GM23338 (cell line): ENCODE measurements at regions not wholly inside any gene's neighbourhood (a gene's known extent, or its start where the extent isn't known, plus 50 kb on each side); places are given as distances from the start of the nearest gene placed in this dataset.

ENCODE experiments used
- ATAC-seq: fragments of 200-7000 bp; cut with Tn5 transposase; 3 replicates; pipeline ENCODE4 v1.9.1; 2020
- DNase-seq: peaks from one replicate; pipeline ENCODE4 v3.0.0-alpha.2; 2015; ENCODE audit warnings: low spot score
- H2AFZ ChIP-seq: fragments of 200-600 bp; sonication (generic); 2 replicates; pipeline ENCODE4 v1.8.0; 2016; ENCODE audit warnings: antibody characterized with exemption, mild to moderate bottlenecking, moderate library complexity
- H3F3A ChIP-seq: fragments of 200-600 bp; sonication (generic); replicated peaks from 2 replicates; pipeline ENCODE4 v1.8.0; 2017; ENCODE audit warnings: antibody characterized with exemption, mixed run types, low read depth
- H3K27ac ChIP-seq: fragments of 200-600 bp; sonication (generic); 2 replicates; pipeline ENCODE4 v1.6.1; 2016; ENCODE audit warnings: low read depth
- H3K27me3 ChIP-seq: fragments of 200-600 bp; sonication (generic); 2 replicates; pipeline ENCODE4 v1.8.0; 2016; ENCODE audit warnings: mild to moderate bottlenecking, mixed run types, moderate library complexity; ENCODE audit not compliant: insufficient read depth
- H3K36me3 ChIP-seq: fragments of 200-600 bp; sonication (generic); 2 replicates; pipeline ENCODE4 v1.8.0; 2016; ENCODE audit warnings: mild to moderate bottlenecking; ENCODE audit not compliant: insufficient read depth
- H3K4me1 ChIP-seq: fragments of 200-600 bp; sonication (generic); 2 replicates; pipeline ENCODE4 v1.8.0; 2016; ENCODE audit warnings: mild to moderate bottlenecking, moderate library complexity; ENCODE audit not compliant: insufficient read depth
- H3K4me2 ChIP-seq: fragments of 200-600 bp; sonication (generic); 2 replicates; pipeline ENCODE4 v1.7.1; 2017; ENCODE audit warnings: mixed run types
- H3K4me3 ChIP-seq: fragments of 200-600 bp; sonication (generic); 2 replicates; pipeline ENCODE4 v1.6.1; 2016; ENCODE audit warnings: mixed run types
- H3K79me2 ChIP-seq: fragments of 200-600 bp; sonication (generic); replicated peaks from 2 replicates; pipeline ENCODE4 v1.8.0; 2017; ENCODE audit warnings: mild to moderate bottlenecking; ENCODE audit not compliant: insufficient read depth
- H3K9me2 ChIP-seq: fragments of 200-600 bp; sonication (generic); 2 replicates; pipeline ENCODE4 v1.8.0; 2017; ENCODE audit not compliant: insufficient read depth
- H4K20me1 ChIP-seq: fragments of 200-600 bp; sonication (generic); replicated peaks from 2 replicates; pipeline ENCODE4 v1.8.0; 2017; ENCODE audit warnings: mild to moderate bottlenecking; ENCODE audit not compliant: insufficient read depth
- H3K27ac Mint-ChIP-seq: 2 replicates; pipeline ENCODE4 v1.8.0; 2020; ENCODE audit warnings: inconsistent platforms, mild to moderate bottlenecking, moderate library complexity, mixed read lengths
- H3K27me3 Mint-ChIP-seq: 3 replicates; pipeline ENCODE4 v1.8.0; 2022; ENCODE audit warnings: low read depth, mild to moderate bottlenecking, moderate library complexity, mixed read lengths, inconsistent platforms; ENCODE audit not compliant: insufficient read depth, poor library complexity
- H3K36me3 Mint-ChIP-seq: 3 replicates; pipeline ENCODE4 v1.8.0; 2021; ENCODE audit warnings: low read depth, mild to moderate bottlenecking, inconsistent platforms, moderate library complexity, mixed read lengths
- H3K4me1 Mint-ChIP-seq: 3 replicates; pipeline ENCODE4 v1.8.0; 2020; ENCODE audit warnings: mild to moderate bottlenecking, inconsistent platforms, mixed read lengths
- H3K4me3 Mint-ChIP-seq: 3 replicates; pipeline ENCODE4 v1.8.0; 2021; ENCODE audit warnings: moderate library complexity, mild to moderate bottlenecking, inconsistent platforms, mixed read lengths
- H3K9me3 Mint-ChIP-seq: 3 replicates; pipeline ENCODE4 v1.8.0; 2020; ENCODE audit warnings: moderate library complexity, mild to moderate bottlenecking, inconsistent platforms, mixed read lengths
- CREB1 ChIP-seq: fragments of 250-450 bp; sonication (Bioruptor Pico); IDR thresholded peaks from 2 replicates; pipeline ENCODE4 v1.5.0; 2020; ENCODE audit warnings: low read depth, mild to moderate bottlenecking, moderate library complexity
- EZH2 ChIP-seq: fragments of 200-600 bp; sonication (generic); IDR thresholded peaks from one replicate; pipeline ENCODE4 v1.8.0; 2017; ENCODE audit warnings: antibody characterized with exemption, mild to moderate bottlenecking, low read depth; ENCODE audit not compliant: unreplicated experiment
- EZH2phosphoT487 ChIP-seq: fragments of 200-600 bp; sonication (generic); IDR thresholded peaks from one replicate; pipeline ENCODE4 v1.8.1; 2018; ENCODE audit warnings: antibody characterized with exemption; ENCODE audit not compliant: unreplicated experiment
- JUNB ChIP-seq: IDR thresholded peaks from one replicate; pipeline ENCODE4 v1.6.1; 2016; ENCODE audit warnings: antibody characterized with exemption; ENCODE audit not compliant: unreplicated experiment
- NANOG ChIP-seq: IDR thresholded peaks from 2 replicates; pipeline ENCODE4 v1.6.1; 2016; ENCODE audit warnings: antibody characterized with exemption, borderline replicate concordance
- POLR2AphosphoS5 ChIP-seq: IDR thresholded peaks from 2 replicates; pipeline ENCODE4 v1.6.1; 2016; ENCODE audit warnings: antibody characterized with exemption, low read depth
- STAT1 ChIP-seq: IDR thresholded peaks from one replicate; pipeline ENCODE4 v1.6.1; 2016; ENCODE audit warnings: antibody characterized with exemption; ENCODE audit not compliant: unreplicated experiment
- ZNF114 ChIP-seq: fragments of 250-450 bp; sonication (Bioruptor Pico); IDR thresholded peaks from 2 replicates; pipeline ENCODE4 v1.5.0; 2020; ENCODE audit warnings: mild to moderate bottlenecking, moderate library complexity
- ZNF331 ChIP-seq: fragments of 250-450 bp; sonication (Bioruptor Pico); IDR thresholded peaks from 2 replicates; pipeline ENCODE4 v1.5.0; 2020; ENCODE audit warnings: low read depth, mild to moderate bottlenecking, moderate library complexity
- TF ChIP-seq, protein P1 (sequence below), 2 experiments: fragments of 200-600 bp in 1 of 2; sonication (generic) in 1 of 2; conservative IDR thresholded peaks; 2 replicates each; pipeline versions ENCODE4 v1.5.1 to v1.6.1; 2016 to 2017; ENCODE audit warnings: antibody characterized with exemption in 2 of 2, low read depth in 2 of 2, mild to moderate bottlenecking in 2 of 2, moderate library complexity in 1 of 2
- TF ChIP-seq, protein P2 (sequence below): fragments of 250-450 bp; sonication (Bioruptor Pico); IDR thresholded peaks from 2 replicates; pipeline ENCODE4 v1.5.0; 2020; ENCODE audit warnings: mild to moderate bottlenecking, moderate library complexity
- TF ChIP-seq, protein P3 (sequence below): IDR thresholded peaks from one replicate; pipeline ENCODE4 v1.6.1; 2018; ENCODE audit warnings: antibody characterized with exemption; ENCODE audit not compliant: unreplicated experiment
- TF ChIP-seq, protein P4 (sequence below): IDR thresholded peaks from 2 replicates; pipeline ENCODE4 v1.6.1; 2016; ENCODE audit warnings: antibody characterized with exemption

DNA sequence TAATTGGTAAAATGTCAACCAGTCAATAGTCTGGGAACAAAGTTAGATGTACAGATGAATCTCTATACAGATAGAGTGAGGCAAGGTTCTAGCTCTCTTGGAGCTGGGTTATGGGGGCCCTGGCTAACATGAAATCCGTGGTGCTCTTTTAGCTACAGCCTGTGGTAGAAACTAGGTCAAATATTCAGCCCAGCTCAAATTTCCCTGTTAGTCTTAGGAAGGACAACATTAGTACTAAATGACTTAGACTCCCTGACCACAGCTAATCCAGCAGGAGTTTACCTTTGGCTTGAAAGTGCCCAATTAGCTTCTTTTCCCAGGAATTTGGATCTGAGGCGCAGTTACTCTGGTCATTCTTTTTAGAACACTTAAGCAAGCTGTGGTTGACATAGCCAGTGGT, 170.5 kb downstream of the DMRTA1 start:
- Histone ChIP-seq H3K36me3 (no peaks in the 10 kb centered on the region), H3K4me2 (no peak overlapping the region), H3K27me3 (no peaks in the 10 kb centered on the region), H4K20me1 (no peaks in the 10 kb centered on the region), H3K27ac (no peak overlapping the region), H3K9me2 (peaks cover 2% of the 10 kb centered on the region; the same call in 1 of the 2 replicates), H2AFZ (peak overlapping the region; percentile 29), H3K4me3 (no peak overlapping the region), H3F3A (no peaks in the 10 kb centered on the region), H3K79me2 (no peaks in the 10 kb centered on the region), H3K4me1 (no peaks in the 10 kb centered on the region)
- Mint-ChIP-seq H3K4me3 (no peak overlapping the region), H3K27ac (no peak overlapping the region), H3K9me3 (0 out of 3 replicates have a peak, but pooled peaks cover 5% of the 10 kb centered on the region), H3K27me3 (no peaks in the 10 kb centered on the region), H3K4me1 (no peaks in the 10 kb centered on the region; the same call in 2 of the 3 replicates), H3K36me3 (no peaks in the 10 kb centered on the region; the same call in 2 of the 3 replicates)
- TF ChIP-seq, protein P1, sequence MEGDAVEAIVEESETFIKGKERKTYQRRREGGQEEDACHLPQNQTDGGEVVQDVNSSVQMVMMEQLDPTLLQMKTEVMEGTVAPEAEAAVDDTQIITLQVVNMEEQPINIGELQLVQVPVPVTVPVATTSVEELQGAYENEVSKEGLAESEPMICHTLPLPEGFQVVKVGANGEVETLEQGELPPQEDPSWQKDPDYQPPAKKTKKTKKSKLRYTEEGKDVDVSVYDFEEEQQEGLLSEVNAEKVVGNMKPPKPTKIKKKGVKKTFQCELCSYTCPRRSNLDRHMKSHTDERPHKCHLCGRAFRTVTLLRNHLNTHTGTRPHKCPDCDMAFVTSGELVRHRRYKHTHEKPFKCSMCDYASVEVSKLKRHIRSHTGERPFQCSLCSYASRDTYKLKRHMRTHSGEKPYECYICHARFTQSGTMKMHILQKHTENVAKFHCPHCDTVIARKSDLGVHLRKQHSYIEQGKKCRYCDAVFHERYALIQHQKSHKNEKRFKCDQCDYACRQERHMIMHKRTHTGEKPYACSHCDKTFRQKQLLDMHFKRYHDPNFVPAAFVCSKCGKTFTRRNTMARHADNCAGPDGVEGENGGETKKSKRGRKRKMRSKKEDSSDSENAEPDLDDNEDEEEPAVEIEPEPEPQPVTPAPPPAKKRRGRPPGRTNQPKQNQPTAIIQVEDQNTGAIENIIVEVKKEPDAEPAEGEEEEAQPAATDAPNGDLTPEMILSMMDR (conservative IDR thresholded peaks at IDR 0.05; ENCODE audit: low read depth in 2 of 2), result no peak
- TF ChIP-seq ZNF114 (CRISPR knock-in tag), result no peak
- TF ChIP-seq ZNF331 (CRISPR knock-in tag), result no peak
- no peak for TF ChIP-seq JUNB
- TF ChIP-seq EZH2phosphoT487, result no peak
- no peak for TF ChIP-seq STAT1
- no peak for TF ChIP-seq NANOG
- TF ChIP-seq, protein P2, sequence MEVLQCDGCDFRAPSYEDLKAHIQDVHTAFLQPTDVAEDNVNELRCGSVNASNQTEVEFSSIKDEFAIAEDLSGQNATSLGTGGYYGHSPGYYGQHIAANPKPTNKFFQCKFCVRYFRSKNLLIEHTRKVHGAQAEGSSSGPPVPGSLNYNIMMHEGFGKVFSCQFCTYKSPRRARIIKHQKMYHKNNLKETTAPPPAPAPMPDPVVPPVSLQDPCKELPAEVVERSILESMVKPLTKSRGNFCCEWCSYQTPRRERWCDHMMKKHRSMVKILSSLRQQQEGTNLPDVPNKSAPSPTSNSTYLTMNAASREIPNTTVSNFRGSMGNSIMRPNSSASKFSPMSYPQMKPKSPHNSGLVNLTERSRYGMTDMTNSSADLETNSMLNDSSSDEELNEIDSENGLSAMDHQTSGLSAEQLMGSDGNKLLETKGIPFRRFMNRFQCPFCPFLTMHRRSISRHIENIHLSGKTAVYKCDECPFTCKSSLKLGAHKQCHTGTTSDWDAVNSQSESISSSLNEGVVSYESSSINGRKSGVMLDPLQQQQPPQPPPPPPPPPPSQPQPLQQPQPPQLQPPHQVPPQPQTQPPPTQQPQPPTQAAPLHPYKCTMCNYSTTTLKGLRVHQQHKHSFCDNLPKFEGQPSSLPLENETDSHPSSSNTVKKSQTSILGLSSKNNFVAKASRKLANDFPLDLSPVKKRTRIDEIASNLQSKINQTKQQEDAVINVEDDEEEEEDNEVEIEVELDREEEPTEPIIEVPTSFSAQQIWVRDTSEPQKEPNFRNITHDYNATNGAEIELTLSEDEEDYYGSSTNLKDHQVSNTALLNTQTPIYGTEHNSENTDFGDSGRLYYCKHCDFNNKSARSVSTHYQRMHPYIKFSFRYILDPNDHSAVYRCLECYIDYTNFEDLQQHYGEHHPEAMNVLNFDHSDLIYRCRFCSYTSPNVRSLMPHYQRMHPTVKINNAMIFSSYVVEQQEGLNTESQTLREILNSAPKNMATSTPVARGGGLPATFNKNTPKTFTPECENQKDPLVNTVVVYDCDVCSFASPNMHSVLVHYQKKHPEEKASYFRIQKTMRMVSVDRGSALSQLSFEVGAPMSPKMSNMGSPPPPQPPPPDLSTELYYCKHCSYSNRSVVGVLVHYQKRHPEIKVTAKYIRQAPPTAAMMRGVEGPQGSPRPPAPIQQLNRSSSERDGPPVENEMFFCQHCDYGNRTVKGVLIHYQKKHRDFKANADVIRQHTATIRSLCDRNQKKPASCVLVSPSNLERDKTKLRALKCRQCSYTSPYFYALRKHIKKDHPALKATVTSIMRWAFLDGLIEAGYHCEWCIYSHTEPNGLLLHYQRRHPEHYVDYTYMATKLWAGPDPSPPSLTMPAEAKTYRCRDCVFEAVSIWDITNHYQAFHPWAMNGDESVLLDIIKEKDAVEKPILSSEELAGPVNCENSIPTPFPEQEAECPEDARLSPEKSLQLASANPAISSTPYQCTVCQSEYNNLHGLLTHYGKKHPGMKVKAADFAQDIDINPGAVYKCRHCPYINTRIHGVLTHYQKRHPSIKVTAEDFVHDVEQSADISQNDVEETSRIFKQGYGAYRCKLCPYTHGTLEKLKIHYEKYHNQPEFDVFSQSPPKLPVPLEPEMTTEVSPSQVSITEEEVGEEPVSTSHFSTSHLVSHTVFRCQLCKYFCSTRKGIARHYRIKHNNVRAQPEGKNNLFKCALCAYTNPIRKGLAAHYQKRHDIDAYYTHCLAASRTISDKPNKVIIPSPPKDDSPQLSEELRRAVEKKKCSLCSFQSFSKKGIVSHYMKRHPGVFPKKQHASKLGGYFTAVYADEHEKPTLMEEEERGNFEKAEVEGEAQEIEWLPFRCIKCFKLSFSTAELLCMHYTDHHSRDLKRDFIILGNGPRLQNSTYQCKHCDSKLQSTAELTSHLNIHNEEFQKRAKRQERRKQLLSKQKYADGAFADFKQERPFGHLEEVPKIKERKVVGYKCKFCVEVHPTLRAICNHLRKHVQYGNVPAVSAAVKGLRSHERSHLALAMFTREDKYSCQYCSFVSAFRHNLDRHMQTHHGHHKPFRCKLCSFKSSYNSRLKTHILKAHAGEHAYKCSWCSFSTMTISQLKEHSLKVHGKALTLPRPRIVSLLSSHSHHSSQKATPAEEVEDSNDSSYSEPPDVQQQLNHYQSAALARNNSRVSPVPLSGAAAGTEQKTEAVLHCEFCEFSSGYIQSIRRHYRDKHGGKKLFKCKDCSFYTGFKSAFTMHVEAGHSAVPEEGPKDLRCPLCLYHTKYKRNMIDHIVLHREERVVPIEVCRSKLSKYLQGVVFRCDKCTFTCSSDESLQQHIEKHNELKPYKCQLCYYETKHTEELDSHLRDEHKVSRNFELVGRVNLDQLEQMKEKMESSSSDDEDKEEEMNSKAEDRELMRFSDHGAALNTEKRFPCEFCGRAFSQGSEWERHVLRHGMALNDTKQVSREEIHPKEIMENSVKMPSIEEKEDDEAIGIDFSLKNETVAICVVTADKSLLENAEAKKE (CRISPR knock-in tag), result no peak
- TF ChIP-seq, protein P3, sequence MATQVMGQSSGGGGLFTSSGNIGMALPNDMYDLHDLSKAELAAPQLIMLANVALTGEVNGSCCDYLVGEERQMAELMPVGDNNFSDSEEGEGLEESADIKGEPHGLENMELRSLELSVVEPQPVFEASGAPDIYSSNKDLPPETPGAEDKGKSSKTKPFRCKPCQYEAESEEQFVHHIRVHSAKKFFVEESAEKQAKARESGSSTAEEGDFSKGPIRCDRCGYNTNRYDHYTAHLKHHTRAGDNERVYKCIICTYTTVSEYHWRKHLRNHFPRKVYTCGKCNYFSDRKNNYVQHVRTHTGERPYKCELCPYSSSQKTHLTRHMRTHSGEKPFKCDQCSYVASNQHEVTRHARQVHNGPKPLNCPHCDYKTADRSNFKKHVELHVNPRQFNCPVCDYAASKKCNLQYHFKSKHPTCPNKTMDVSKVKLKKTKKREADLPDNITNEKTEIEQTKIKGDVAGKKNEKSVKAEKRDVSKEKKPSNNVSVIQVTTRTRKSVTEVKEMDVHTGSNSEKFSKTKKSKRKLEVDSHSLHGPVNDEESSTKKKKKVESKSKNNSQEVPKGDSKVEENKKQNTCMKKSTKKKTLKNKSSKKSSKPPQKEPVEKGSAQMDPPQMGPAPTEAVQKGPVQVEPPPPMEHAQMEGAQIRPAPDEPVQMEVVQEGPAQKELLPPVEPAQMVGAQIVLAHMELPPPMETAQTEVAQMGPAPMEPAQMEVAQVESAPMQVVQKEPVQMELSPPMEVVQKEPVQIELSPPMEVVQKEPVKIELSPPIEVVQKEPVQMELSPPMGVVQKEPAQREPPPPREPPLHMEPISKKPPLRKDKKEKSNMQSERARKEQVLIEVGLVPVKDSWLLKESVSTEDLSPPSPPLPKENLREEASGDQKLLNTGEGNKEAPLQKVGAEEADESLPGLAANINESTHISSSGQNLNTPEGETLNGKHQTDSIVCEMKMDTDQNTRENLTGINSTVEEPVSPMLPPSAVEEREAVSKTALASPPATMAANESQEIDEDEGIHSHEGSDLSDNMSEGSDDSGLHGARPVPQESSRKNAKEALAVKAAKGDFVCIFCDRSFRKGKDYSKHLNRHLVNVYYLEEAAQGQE, result no peak
- no peak for TF ChIP-seq POLR2AphosphoS5
- TF ChIP-seq, protein P4, sequence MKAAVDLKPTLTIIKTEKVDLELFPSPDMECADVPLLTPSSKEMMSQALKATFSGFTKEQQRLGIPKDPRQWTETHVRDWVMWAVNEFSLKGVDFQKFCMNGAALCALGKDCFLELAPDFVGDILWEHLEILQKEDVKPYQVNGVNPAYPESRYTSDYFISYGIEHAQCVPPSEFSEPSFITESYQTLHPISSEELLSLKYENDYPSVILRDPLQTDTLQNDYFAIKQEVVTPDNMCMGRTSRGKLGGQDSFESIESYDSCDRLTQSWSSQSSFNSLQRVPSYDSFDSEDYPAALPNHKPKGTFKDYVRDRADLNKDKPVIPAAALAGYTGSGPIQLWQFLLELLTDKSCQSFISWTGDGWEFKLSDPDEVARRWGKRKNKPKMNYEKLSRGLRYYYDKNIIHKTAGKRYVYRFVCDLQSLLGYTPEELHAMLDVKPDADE, result no peak
- no peak for TF ChIP-seq CREB1 (CRISPR knock-in tag)
- TF ChIP-seq EZH2, result no peak
- DNase-seq (no peak), ATAC-seq (no peak)
